HG03469 (cell line): ENCODE measurements at regions not wholly inside any gene's neighbourhood (a gene's known extent, or its start where the extent isn't known, plus 50 kb on each side); places are given as distances from the start of the nearest gene placed in this dataset.
"Not testable (repeated sequence)": the region's sequence is repeated elsewhere in the genome, so short reads cannot be mapped to it uniquely, and the experiment has no call there.

Experiments
- ATAC-seq: cut with Tn5 transposase; IDR thresholded peaks from one replicate; pipeline ENCODE4 v1.9.1; 2021; ENCODE audit warnings: mild to moderate bottlenecking, moderate library complexity, moderate number of reproducible peaks; ENCODE audit not compliant: unreplicated experiment

DNA sequence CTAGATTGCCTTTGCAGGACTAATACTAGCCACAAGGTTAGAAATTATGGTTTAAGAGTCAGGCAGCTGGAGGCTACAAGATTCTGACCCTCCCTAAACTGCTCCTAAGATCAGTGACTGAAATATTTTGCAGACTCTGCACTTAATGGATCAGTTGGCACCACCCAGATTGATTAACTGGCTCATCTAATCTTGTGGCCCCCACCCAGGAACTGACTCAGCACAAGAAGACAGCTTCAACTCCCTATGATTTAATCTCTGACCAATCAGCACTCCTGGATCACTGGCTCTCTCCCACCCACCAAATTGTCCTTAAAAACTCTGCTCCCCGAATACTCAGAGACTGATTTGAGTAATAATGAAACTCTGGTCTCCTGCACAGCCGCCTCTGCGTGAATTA, 145.4 kb upstream of the LCORL start:
- ATAC-seq, result no peak

GRCh38 chr4:18162453-18162852, 140.9 kb upstream of the LCORL start:
- no peak for ATAC-seq

DNA sequence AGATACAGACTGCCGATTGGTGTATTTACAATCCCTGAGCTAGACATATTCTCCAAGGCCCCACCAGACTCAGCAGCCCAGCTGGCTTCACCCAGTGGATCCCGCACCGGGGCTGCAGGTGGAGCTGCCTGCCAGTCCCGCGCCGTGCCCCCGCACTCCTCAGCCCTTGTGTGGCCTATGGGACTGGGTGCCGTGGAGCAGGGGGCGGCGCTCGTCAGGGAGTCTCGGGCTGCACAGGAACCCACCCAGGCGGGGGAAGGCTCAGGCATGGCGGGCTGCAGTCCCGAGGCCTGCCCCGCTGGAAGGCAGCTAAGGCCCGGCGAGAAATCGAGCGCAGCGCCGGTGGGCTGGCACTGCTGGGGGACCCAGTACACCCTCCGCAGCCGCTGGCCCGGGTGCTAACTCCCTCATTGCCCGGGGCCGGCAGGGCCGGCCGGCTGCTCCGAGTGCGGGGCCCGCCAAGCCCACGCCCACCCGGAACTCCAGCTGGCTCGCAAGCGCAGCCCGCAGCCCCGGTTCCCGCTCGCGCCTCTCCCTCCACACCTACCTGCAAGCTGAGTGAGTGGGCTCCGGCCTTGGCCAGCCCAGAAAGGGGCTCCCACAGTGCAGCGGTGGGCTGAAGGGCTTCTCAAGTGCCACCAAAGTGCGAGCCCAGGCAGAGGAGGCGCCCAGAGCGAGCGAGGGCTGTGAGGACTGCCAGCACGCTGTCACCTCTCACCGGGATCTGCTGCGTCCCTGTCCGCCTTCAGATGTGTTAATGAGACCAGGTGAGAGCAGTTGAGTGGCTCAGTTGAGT, 137.8 kb upstream of the LCORL start:
- not testable (repeated sequence) for ATAC-seq

- ATAC-seq, result no peak
Observed at GRCh38 chr4:18155067-18156041, 133.8 kb upstream of the LCORL start.

DNA sequence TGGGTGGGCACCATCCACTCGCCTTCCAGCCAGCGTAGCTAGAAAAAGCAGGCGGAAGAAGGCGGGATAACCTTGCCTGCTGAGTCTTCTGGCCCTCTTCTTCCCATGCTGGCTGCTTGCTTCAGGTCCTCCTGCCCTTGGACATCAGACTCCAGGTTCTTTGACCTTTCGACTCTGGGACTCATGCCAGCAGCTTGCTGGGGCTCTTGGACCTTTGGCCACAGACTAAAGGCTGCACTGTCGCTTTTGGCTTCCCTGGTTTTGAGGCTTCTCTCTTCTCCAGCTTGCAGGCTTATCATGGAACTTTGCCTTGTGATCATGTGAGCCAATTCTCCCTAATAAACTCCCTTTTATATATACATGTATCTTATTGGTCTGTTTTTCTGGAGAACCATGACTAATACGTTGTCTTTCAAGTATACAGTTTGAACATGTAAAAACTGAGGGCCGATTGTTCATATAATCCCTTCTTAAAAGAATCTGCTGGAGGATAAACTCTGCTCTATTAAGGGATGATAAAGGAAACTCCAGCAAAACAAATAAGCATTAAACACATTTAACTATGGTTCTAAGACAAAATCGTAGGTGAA, 116.6 kb upstream of the LCORL start:
- no peak for ATAC-seq

- no peak for ATAC-seq
Observed at GRCh38 chr4:18134111-18134510, 112.6 kb upstream of the LCORL start.

DNA sequence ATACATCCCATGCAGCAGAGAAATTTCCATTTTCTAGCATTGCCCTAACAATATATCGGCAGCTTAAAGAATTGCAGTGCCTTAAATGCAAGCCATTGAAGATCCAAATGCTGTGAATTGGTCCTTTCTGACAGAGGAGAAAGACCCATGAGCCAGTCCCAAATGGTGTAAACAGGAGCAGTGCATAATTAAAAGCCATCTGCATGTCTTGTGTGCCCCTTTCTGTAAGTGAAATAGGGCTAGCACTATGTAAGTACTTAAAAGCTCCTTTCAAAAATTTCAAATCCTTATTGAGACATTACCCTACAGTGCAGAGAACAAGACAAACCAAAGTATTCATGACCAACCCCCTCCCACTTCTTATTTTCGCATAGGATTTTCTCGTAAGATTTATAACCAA, 108.7 kb upstream of the LCORL start:
- no peak for ATAC-seq

GRCh38 chr4:18128241-18128640, 106.7 kb upstream of the LCORL start:
- no peak for ATAC-seq

DNA sequence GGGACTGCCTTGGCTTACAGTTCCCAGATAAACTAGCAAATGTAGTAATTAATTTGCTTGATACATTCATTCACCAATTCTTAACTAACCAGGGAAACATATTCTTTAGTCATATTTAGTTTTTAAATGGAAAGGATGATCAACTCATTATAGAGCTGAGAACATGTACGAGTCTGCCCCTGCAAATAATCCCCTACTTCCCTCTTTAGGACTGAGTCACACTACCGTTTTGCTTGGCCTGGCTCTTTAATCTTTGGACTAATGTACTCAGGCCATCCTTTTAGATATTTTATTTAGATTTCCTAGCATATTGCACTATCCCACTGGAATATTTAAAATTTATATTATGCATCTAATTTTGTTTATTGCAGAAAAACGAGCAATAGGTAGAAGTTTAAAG, 105.5 kb upstream of the LCORL start:
- no peak for ATAC-seq

DNA sequence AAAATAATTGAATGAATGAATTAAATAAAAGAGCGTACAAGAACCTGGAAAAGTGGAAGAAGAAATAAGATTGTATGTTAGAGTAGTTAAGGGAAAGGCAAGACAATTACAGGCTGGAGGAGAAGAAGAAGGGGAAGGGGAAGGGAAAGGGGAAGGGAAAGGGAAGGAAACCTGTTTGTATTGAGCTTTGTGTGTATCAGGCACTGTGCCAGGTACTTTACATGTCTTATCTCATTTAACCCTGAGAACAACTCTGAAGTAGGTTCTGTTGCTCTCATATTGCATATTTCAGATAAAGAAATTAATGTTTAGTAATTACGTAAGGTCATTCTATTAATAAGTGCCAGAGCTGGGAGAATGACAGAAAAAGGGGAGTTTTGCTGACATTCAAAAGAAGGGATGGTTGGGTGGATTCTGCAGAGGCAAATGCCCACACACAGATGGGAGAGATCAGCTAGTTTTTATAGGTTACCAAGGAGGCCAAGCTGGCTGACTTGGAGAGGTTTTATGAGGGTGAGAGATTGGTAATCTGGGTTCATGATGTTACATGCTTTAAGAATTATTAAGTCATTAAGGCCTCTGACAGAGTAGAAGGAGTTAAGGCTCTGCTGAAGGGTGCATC, 92.3 kb upstream of the LCORL start:
- no peak for ATAC-seq

DNA sequence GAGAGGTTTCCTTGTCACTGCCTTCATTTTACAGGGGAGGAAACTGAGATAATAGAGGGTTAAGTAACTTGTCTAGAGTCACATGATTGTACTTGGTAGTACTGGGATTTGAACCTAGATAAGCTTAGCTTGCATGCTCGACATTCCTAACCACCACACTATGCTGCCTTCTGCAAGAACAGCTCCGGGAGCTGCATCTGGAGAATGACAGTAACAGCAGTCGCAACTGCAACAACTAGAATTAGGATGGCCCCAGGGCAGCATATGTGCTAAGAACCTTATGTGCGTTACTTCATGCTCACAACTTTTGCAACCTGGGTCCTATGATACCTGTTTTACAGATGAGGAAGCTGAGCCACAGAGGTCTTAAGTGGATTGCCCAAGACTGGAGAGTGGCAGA, 89.5 kb upstream of the LCORL start:
- ATAC-seq, result no peak

- no peak for ATAC-seq
Observed at GRCh38 chr4:18110099-18110498, 88.5 kb upstream of the LCORL start.

DNA sequence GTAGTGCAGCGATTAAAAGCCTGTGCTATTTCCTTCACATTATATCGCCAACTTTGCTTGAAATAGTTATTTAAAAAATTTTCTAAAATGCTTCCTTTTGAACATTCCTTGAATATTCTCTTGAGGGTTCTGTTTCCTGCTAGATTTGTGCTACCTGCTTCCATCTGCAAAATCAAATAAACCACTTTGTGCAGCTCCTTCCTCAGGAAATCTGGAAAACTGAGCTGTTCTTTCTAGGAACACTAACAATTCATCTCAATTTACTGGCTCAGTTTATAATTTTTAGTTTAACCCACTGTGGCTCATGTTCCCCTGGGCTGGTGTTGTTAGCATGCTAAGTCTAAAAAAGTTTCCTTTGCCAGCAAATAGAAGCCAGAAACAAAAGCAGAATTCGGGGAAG, 88.1 kb upstream of the LCORL start:
- no peak for ATAC-seq

- ATAC-seq, result not testable (repeated sequence)
Observed at GRCh38 chr4:18107848-18108528, 86.4 kb upstream of the LCORL start.

DNA sequence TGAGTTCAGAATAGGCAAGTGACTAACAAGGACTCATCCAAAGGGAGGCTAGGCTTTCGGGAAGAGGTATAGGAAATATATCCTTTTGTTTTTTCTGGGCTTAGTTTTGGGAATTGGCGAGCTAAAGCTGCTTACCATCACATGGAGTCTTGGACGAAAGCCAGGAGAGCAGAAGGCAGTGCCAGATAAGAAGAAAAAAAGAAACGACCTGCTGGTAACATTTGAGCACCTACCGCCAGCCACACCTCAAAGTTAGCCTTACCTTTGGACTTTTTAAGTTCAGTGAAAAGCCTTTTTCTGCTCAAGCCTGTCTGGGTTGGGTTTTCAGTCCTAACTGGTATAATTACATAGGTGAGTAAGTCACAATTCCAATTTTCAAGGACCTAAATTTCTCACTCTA, 85.1 kb upstream of the LCORL start:
- no peak for ATAC-seq

- peak; percentile 88 for ATAC-seq
Observed at GRCh38 chr4:18105030-18106011, 83.8 kb upstream of the LCORL start.

DNA sequence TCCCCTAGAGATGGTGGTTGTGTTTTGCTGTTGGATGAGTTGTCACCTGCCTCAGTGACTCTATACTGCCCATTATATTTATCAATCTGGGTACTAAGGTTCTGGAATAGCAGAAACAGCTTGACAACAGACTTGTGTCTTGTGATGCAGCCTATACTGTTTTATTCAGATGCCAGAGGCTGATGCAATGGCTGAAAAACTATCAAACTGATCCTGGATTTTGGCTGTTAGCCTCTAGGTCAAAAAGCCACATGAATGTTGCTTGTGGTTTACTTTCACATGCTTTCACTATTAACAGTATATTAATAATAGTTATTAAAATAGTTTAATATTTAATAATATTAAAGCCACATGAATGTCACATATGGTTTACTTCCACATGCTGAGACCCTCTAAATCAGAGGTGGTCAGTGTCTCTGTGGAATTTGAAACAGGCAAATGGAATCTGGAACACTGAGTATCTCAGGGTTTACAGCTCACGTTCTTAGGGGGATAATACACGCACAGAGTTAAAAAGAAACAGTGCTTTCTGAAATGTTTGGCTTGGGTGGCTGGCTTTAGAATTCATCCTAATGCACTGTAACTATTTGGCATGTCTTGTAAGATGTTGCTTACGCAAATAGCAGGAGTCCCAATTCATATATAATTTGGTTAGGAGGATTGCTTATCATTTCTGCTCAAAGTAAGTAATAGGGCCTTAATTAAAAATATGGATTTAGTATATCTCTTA, 82.5 kb upstream of the LCORL start:
- no peak for ATAC-seq

GRCh38 chr4:18100657-18101056, 79.1 kb upstream of the LCORL start:
- no peak for ATAC-seq

DNA sequence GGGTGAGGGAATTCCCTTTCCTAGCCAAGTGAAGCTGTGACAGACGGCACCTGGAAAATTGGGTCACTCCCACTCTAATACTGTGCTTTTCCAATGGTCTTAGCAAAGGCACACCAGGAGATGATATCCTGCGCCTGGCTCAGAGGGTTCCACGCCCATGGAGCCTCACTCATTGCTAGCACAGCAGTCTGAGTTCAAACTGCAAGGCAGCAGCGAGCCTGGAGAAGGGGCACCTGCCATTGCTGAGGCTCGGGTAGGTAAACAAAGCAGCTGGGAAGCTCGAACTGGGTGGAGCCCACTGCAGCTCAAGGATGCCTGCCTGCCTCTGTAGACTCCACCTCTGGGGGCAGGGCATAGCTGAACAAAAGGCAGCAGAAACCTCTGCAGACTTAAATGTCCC, 68.9 kb upstream of the LCORL start:
- ATAC-seq, result not testable (repeated sequence)
